Vagina (tissue), 2 donors: ENCODE measurements at regions not wholly inside any gene's neighbourhood (a gene's known extent, or its start where the extent isn't known, plus 50 kb on each side); places are given as distances from the start of the nearest gene placed in this dataset.

ENCODE experiments used
- CTCF ChIP-seq, 3 experiments: fragments of 450-650 bp in 2 of 3; fragments of 200-600 bp in 1 of 3; sonication (generic) in 1 of 3; IDR thresholded peaks; one replicate each; pipeline ENCODE4 v1.5.1; 2017 to 2019; ENCODE audit warnings: antibody characterized with exemption in 3 of 3, mild to moderate bottlenecking in 2 of 3, moderate library complexity in 2 of 3
- POLR2A ChIP-seq, 2 donors: fragments of 450-650 bp; IDR thresholded peaks; one replicate each; pipeline ENCODE4 v1.6.1; 2017; ENCODE audit warnings: antibody characterized with exemption in 2 of 2, mild to moderate bottlenecking in 2 of 2, moderate library complexity in 2 of 2
- POLR2AphosphoS5 ChIP-seq, 2 donors: sonication (generic); formaldehyde crosslinking; IDR thresholded peaks; one replicate each; pipeline ENCODE4 v1.9.0; 2017; ENCODE audit warnings: antibody characterized with exemption in 2 of 2, mild to moderate bottlenecking in 2 of 2, low read depth in 1 of 2; ENCODE audit not compliant: insufficient read depth in 1 of 2

GRCh38 chrX:4004822-4005221 lies 291.4 kb upstream of the PRKX start:
- TF ChIP-seq CTCF (IDR thresholded peaks at IDR 0.05) (no peak), POLR2AphosphoS5 (IDR thresholded peaks at IDR 0.05; ENCODE audit: insufficient read depth in 1 of 2, low read depth in 1 of 2) (no peak), POLR2A (IDR thresholded peaks at IDR 0.05) (no peak)
